Keratinocyte (primary cell): ENCODE measurements at regions not wholly inside any gene's neighbourhood (a gene's known extent, or its start where the extent isn't known, plus 50 kb on each side); places are given as distances from the start of the nearest gene placed in this dataset.

Experiments
- DNase-seq: peaks from one replicate; pipeline ENCODE4 v3.0.0-alpha.2; 2011; ENCODE audit warnings: low read depth, missing footprints, low spot score
- FAIRE-seq: peaks from 2 replicates; lab custom pipeline; 2011; peaks lifted over from hg19 to GRCh38; lab: Jason Lieb, UNC
- H2AFZ ChIP-seq: 2 replicates; pipeline ENCODE4 v1.6.0; 2012; ENCODE audit warnings: low read length, control low read depth, inconsistent platforms; ENCODE audit not compliant: control insufficient read depth
- H3K27ac ChIP-seq: 2 replicates; pipeline ENCODE4 v1.5.1; 2011; ENCODE audit warnings: low read length; ENCODE audit not compliant: control insufficient read depth, insufficient read depth
- H3K27me3 ChIP-seq: 3 replicates; pipeline ENCODE4 v1.6.0; 2011; ENCODE audit warnings: low read length; ENCODE audit not compliant: control insufficient read depth, insufficient read depth; ENCODE audit errors: extremely low read depth
- H3K36me3 ChIP-seq, 2 experiments: 2 replicates in 1 of 2; 3 replicates in 1 of 2; pipeline ENCODE4 v1.5.1; 2011; ENCODE audit warnings: low read length in 2 of 2, mild to moderate bottlenecking in 1 of 2; ENCODE audit not compliant: control insufficient read depth in 2 of 2, insufficient read depth in 2 of 2; ENCODE audit errors: extremely low read depth in 1 of 2
- H3K4me1 ChIP-seq: 3 replicates; pipeline ENCODE4 v1.5.1; 2011; ENCODE audit warnings: low read length; ENCODE audit not compliant: control insufficient read depth, insufficient read depth; ENCODE audit errors: extremely low read depth
- H3K4me2 ChIP-seq: 3 replicates; pipeline ENCODE4 v1.6.0; 2011; ENCODE audit warnings: low read depth, low read length; ENCODE audit not compliant: control insufficient read depth, insufficient read depth; ENCODE audit errors: extremely low read depth
- H3K4me3 ChIP-seq, 3 experiments: fragments of 200-600 bp in 1 of 3; sonication (generic) in 1 of 3; 2 replicates in 2 of 3; 3 replicates in 1 of 3; pipeline ENCODE4 v1.5.1; 2011 to 2016; ENCODE audit warnings: low read length in 3 of 3, mild to moderate bottlenecking in 3 of 3, control low read depth in 2 of 3, inconsistent platforms in 1 of 3, low read depth in 1 of 3, mixed read lengths in 1 of 3, mixed run types in 1 of 3, moderate library complexity in 1 of 3; ENCODE audit not compliant: control insufficient read depth in 2 of 3, insufficient read depth in 2 of 3; ENCODE audit errors: extremely low read depth in 1 of 3
- H3K79me2 ChIP-seq: 2 replicates; pipeline ENCODE4 v1.6.0; 2012; ENCODE audit warnings: low read length; ENCODE audit not compliant: control insufficient read depth, insufficient read depth
- H3K9ac ChIP-seq: 3 replicates; pipeline ENCODE4 v1.6.0; 2011; ENCODE audit warnings: low read length; ENCODE audit not compliant: control insufficient read depth, insufficient read depth; ENCODE audit errors: extremely low read depth
- H3K9me1 ChIP-seq: 3 replicates; pipeline ENCODE4 v1.6.0; 2011; ENCODE audit warnings: low read length; ENCODE audit not compliant: control insufficient read depth, insufficient read depth; ENCODE audit errors: extremely low read depth
- H3K9me3 ChIP-seq: 2 replicates; pipeline ENCODE4 v1.5.1; 2012; ENCODE audit warnings: low read depth, low read length; ENCODE audit not compliant: control insufficient read depth
- H4K20me1 ChIP-seq: 3 replicates; pipeline ENCODE4 v1.6.0; 2011; ENCODE audit warnings: low read length; ENCODE audit not compliant: control insufficient read depth, insufficient read depth; ENCODE audit errors: extremely low read depth
- EZH2 ChIP-seq: IDR thresholded peaks from one replicate; pipeline ENCODE4 v1.6.1; 2012; ENCODE audit warnings: inconsistent platforms, mild to moderate bottlenecking, low read length, moderate library complexity
- dilution Hi-C: fragments of 300-500 bp; cut with MboI; formaldehyde crosslinking; loops from one replicate; pipeline ENCODE4 v1.7.0; 2020; ENCODE audit warnings: low sequenced_read_pairs; ENCODE audit not compliant: extremely low pct_ligation_motif_present
- TF ChIP-seq, protein P1 (sequence below), 3 experiments: IDR thresholded peaks in 1 of 3; conservative IDR thresholded peaks in 1 of 3; optimal IDR thresholded peaks in 1 of 3; 2 replicates in 2 of 3; 3 replicates in 1 of 3; pipeline versions ENCODE3 to v1.5.1; 2011; ENCODE audit warnings: low read length in 3 of 3, mild to moderate bottlenecking in 3 of 3, moderate library complexity in 2 of 3, control low read depth in 1 of 3, inconsistent platforms in 1 of 3; ENCODE audit not compliant: insufficient read depth in 2 of 3; ENCODE audit errors: extremely low read depth in 1 of 3

DNA sequence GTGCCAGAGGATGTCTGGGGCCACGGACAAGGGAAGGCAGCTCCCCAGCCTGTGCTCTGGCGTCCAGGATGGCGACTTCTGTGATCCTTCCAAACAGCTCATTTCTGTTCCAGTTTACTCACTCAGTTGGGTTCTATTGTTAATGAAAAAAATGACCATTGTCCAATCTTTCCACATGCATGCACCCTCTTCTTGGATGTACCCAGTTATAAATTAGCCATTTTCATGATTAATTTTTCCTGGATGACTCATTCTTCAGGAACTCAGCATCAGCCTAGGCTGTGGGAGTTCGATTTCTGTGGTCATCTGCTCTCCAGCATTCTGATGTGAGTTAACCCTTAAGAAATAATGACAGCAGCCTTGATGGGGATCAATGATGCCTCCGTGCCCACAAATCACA is 926.8 kb downstream of the BCL11B start:
- FAIRE-seq (peak; percentile 53), DNase-seq (peak; percentile 19)
- H3K9me3 ChIP-seq, result no peaks in the 10 kb centered on the region
- no peaks in the 10 kb centered on the region for H3K9me1 ChIP-seq
- H3K27ac ChIP-seq, result no peak overlapping the region
- dilution Hi-C loops, result no loop called here
- H2AFZ ChIP-seq, result no peak overlapping the region
- no peak for TF ChIP-seq EZH2
- TF ChIP-seq, protein P1, sequence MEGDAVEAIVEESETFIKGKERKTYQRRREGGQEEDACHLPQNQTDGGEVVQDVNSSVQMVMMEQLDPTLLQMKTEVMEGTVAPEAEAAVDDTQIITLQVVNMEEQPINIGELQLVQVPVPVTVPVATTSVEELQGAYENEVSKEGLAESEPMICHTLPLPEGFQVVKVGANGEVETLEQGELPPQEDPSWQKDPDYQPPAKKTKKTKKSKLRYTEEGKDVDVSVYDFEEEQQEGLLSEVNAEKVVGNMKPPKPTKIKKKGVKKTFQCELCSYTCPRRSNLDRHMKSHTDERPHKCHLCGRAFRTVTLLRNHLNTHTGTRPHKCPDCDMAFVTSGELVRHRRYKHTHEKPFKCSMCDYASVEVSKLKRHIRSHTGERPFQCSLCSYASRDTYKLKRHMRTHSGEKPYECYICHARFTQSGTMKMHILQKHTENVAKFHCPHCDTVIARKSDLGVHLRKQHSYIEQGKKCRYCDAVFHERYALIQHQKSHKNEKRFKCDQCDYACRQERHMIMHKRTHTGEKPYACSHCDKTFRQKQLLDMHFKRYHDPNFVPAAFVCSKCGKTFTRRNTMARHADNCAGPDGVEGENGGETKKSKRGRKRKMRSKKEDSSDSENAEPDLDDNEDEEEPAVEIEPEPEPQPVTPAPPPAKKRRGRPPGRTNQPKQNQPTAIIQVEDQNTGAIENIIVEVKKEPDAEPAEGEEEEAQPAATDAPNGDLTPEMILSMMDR (optimal IDR thresholded peaks at IDR 0.05 in 1 of 3, IDR thresholded peaks at IDR 0.05 in 1 of 3, conservative IDR thresholded peaks at IDR 0.05 in 1 of 3; ENCODE audit: extremely low read depth in 1 of 3, insufficient read depth in 2 of 3, low read length in 3 of 3), result no peak
- H3K27me3 ChIP-seq, result no peaks in the 10 kb centered on the region
- H4K20me1 ChIP-seq, result no peaks in the 10 kb centered on the region
- no peak overlapping the region for H3K4me2 ChIP-seq
- H3K4me3 ChIP-seq, result no peak overlapping the region
- no peak overlapping the region for H3K9ac ChIP-seq
- no peaks in the 10 kb centered on the region for H3K79me2 ChIP-seq
- peaks cover 8% of the 10 kb centered on the region for H3K4me1 ChIP-seq
- H3K36me3 ChIP-seq, result no peaks in the 10 kb centered on the region

GRCh38 chr14:98347686-98348085 is 924.3 kb downstream of the BCL11B start:
- Histone ChIP-seq H3K36me3 (no peaks in the 10 kb centered on the region), H3K9ac (no peak overlapping the region), H3K79me2 (no peaks in the 10 kb centered on the region), H3K4me3 (no peak overlapping the region), H2AFZ (no peak overlapping the region), H3K27me3 (no peaks in the 10 kb centered on the region), H4K20me1 (no peaks in the 10 kb centered on the region), H3K9me1 (no peaks in the 10 kb centered on the region), H3K27ac (no peak overlapping the region), H3K4me1 (peaks cover 8% of the 10 kb centered on the region), H3K9me3 (no peaks in the 10 kb centered on the region), H3K4me2 (no peak overlapping the region)
- dilution Hi-C loops, result no loop called here
- FAIRE-seq (no peak), DNase-seq (no peak)
- no peak for TF ChIP-seq EZH2
- TF ChIP-seq, protein P1 (optimal IDR thresholded peaks at IDR 0.05 in 1 of 3, IDR thresholded peaks at IDR 0.05 in 1 of 3, conservative IDR thresholded peaks at IDR 0.05 in 1 of 3; ENCODE audit: extremely low read depth in 1 of 3, insufficient read depth in 2 of 3, low read length in 3 of 3), result no peak
